ENCODE measurements at regions not wholly inside any gene's neighbourhood (a gene's known extent, or its start where the extent isn't known, plus 50 kb on each side); places are given as distances from the start of the nearest gene placed in this dataset.

GRCh38 chr2:13137679-13138078, 420.9 kb downstream of the TRIB2 start:
- TF ChIP-seq FOXK1 (CRISPR knock-in tag; IDR thresholded peaks at IDR 0.05) (no peak), CTCF (IDR thresholded peaks at IDR 0.05) (no peak), E2F1 (CRISPR knock-in tag; IDR thresholded peaks at IDR 0.05) (no peak), PREB (CRISPR knock-in tag; IDR thresholded peaks at IDR 0.05; ENCODE audit: borderline replicate concordance) (no peak), ETV6 (CRISPR knock-in tag; IDR thresholded peaks at IDR 0.05) (no peak), NFE2L1 (CRISPR knock-in tag; IDR thresholded peaks at IDR 0.05) (no peak), GRHL2 (CRISPR knock-in tag; IDR thresholded peaks at IDR 0.05; ENCODE audit: insufficient replicate concordance, severe bottlenecking) (no peak)

All from WTC11 (cell line).